ENCODE measurements at regions not wholly inside any gene's neighbourhood (a gene's known extent, or its start where the extent isn't known, plus 50 kb on each side); places are given as distances from the start of the nearest gene placed in this dataset.
"Not testable (repeated sequence)": the region's sequence is repeated elsewhere in the genome, so short reads cannot be mapped to it uniquely, and the experiment has no call there.

GRCh38 chr14:22492622-22493542 lies 96.1 kb downstream of the DAD1 start:
- no peak for ATAC-seq
- TF ChIP-seq TOX (CRISPR knock-in tag; IDR thresholded peaks at IDR 0.05; ENCODE audit: borderline replicate concordance) (no peak), GLIS3 (CRISPR knock-in tag; IDR thresholded peaks at IDR 0.05) (no peak), ZC3H10 (CRISPR knock-in tag; IDR thresholded peaks at IDR 0.05) (no peak), ARNTL (CRISPR knock-in tag; IDR thresholded peaks at IDR 0.05; ENCODE audit: borderline replicate concordance, low read depth) (no peak), ZNF565 (CRISPR knock-in tag; conservative IDR thresholded peaks at IDR 0.05; ENCODE audit: low read depth) (no peak), BACH2 (CRISPR knock-in tag; IDR thresholded peaks at IDR 0.05; ENCODE audit: borderline replicate concordance) (no peak), ZFP30 (CRISPR knock-in tag; IDR thresholded peaks at IDR 0.05) (no peak), CSRNP3 (CRISPR knock-in tag; IDR thresholded peaks at IDR 0.05) (no peak), PPARA (CRISPR knock-in tag; IDR thresholded peaks at IDR 0.05; ENCODE audit: borderline replicate concordance) (no peak), POU6F1 (CRISPR knock-in tag; IDR thresholded peaks at IDR 0.05; ENCODE audit: borderline replicate concordance, low read depth) (no peak), ZNF70 (CRISPR knock-in tag; IDR thresholded peaks at IDR 0.05) (no peak), TSHZ2 (CRISPR knock-in tag; IDR thresholded peaks at IDR 0.05) (no peak), ISL1 (CRISPR knock-in tag; IDR thresholded peaks at IDR 0.05) (no peak), SNAI2 (CRISPR knock-in tag; IDR thresholded peaks at IDR 0.05) (no peak), ZNF8 (CRISPR knock-in tag; IDR thresholded peaks at IDR 0.05) (no peak)

- TF ChIP-seq BACH2 (CRISPR knock-in tag; IDR thresholded peaks at IDR 0.05; ENCODE audit: borderline replicate concordance) (no peak), ZNF70 (CRISPR knock-in tag; IDR thresholded peaks at IDR 0.05) (no peak), ZFP30 (CRISPR knock-in tag; IDR thresholded peaks at IDR 0.05) (no peak), TCF4 (CRISPR knock-in tag; IDR thresholded peaks at IDR 0.05; ENCODE audit: borderline replicate concordance) (no peak), POU6F1 (CRISPR knock-in tag; IDR thresholded peaks at IDR 0.05; ENCODE audit: borderline replicate concordance, low read depth) (no peak), CSDC2 (CRISPR knock-in tag; IDR thresholded peaks at IDR 0.05) (no peak), RARB (CRISPR knock-in tag; IDR thresholded peaks at IDR 0.05) (no peak), TOX (CRISPR knock-in tag; IDR thresholded peaks at IDR 0.05; ENCODE audit: borderline replicate concordance) (no peak), ZFP3 (CRISPR knock-in tag; IDR thresholded peaks at IDR 0.05) (no peak), ARNTL (CRISPR knock-in tag; IDR thresholded peaks at IDR 0.05; ENCODE audit: borderline replicate concordance, low read depth) (no peak)
- no peak for ATAC-seq
These were observed 97.1 kb downstream of the DAD1 start for GRCh38 chr14:22491683-22492621.

GRCh38 chr14:22491053-22491452 lies 98.0 kb downstream of the DAD1 start:
- not testable (repeated sequence) for ATAC-seq
